ENCODE measurements at regions not wholly inside any gene's neighbourhood (a gene's known extent, or its start where the extent isn't known, plus 50 kb on each side); places are given as distances from the start of the nearest gene placed in this dataset.

DNA sequence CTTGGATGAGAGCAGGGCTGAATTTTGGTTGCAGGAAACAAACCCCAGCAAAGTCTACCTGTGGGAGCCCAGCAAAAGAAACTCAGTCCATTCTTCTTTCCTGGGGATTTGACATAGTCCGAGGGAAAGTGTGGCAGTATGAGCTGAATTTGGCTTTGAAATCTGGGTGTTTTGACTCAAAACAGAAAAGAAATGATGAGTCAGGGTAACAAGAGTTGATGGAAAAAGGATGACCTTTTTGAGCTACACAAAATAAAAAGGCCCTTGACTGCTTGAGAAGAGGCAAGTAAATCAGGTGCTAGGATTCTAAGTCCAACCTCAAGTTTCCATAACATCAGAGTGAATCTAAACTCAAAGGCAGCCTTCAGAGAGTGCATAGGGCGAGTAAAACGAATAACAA lies 163.3 kb upstream of the BMP2 start:
- Histone ChIP-seq H3K27ac (replicated peaks; ENCODE audit: low read length) (no peak overlapping the region), H2BK5ac (ENCODE audit: low read length) (no peak overlapping the region), H3K4me1 (ENCODE audit: control insufficient read depth in 2 of 2, insufficient read depth in 1 of 2, low read depth in 1 of 2, low read length in 2 of 2) (peaks cover 0 to 4% of the 10 kb centered on the region in 2 donors), H4K91ac (ENCODE audit: low read depth, low read length, poor library complexity) (no peak overlapping the region), H2BK15ac (ENCODE audit: low read length) (no peak overlapping the region), H3K4me3 (ENCODE audit: low read length in 2 of 2) (no peak overlapping the region), H2AFZ (ENCODE audit: low read length) (no peak overlapping the region), H3K9me3 (replicated peaks in 1 of 2; ENCODE audit: control insufficient read depth in 2 of 2, insufficient read depth in 1 of 2, low read depth in 1 of 2, low read length in 2 of 2) (no peaks in the 10 kb centered on the region), H2BK12ac (ENCODE audit: low read length) (no peak overlapping the region), H3K9ac (ENCODE audit: low read depth, low read length, poor library complexity) (no peak overlapping the region), H2BK120ac (ENCODE audit: low read depth, low read length) (no peak overlapping the region), H3K18ac (ENCODE audit: low read length) (no peak overlapping the region), H3K36me3 (replicated peaks in 1 of 2; ENCODE audit: control insufficient read depth in 2 of 2, insufficient read depth in 2 of 2, low read length in 2 of 2) (no peaks in the 10 kb centered on the region), H3K4me2 (ENCODE audit: insufficient read depth, low read length, poor library complexity, severe bottlenecking) (no peak overlapping the region), H3K23ac (ENCODE audit: low read depth, low read length, poor library complexity) (no peak overlapping the region), H3K14ac (ENCODE audit: low read length) (no peak overlapping the region), H3K79me1 (ENCODE audit: low read depth, low read length) (no peaks in the 10 kb centered on the region), H3K27me3 (ENCODE audit: control insufficient read depth in 3 of 3, insufficient read depth in 3 of 3, low read depth in 1 of 3, low read length in 3 of 3) (no peaks in the 10 kb centered on the region), H3K4ac (ENCODE audit: low read length) (no peak overlapping the region), H4K8ac (ENCODE audit: low read depth, low read length) (no peak overlapping the region), H2AK5ac (ENCODE audit: low read depth, low read length) (no peak overlapping the region)
- no CpG with 5 or more reads among the region's 3 CpGs for WGBS, 2 donors (ENCODE audit: extremely low coverage in 2 of 2, insufficient read length in 2 of 2, insufficient replicate concordance in 1 of 2)
- DNase-seq (ENCODE audit: low spot score) = no peak

DNA sequence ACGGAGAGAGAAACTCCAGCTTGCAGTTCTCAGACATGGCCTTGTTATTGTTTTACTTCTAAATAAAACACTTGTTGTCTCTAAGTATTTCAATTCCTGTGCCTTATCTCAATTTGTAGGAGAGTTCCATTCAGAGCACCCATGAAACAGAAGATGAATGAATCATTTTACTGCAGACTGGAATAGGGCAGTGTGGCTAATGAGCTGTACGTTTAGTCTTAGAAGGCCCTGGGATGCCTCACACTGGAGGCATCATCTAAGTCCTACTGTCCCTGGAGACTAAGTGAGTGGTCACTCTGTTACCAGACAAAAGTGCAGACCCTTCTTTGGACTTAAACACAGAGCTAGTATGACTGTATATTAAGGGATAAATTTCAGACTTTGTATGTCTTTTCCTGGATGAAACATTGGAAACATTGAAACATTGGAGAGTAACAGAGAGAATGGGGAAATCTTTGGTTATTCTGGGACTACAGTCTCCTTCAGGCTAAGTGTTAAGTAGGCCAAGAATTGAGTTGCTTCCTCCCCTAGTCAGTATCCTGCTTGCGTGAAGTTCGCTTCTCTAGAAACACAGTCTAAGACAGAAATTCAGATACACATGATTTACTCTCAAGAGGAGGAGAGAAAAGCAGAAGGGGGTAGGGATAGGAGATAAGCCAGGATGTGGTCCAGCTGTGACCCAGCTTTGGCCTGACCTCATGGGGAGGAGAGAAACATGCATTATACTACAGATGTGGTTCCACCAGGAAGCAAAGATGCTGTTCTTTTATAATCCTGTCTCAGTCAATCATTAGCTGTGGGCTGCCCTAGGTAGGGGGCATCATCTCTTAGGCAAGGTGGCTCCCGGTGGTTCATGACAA lies 167.4 kb upstream of the BMP2 start:
- H3K9me3 ChIP-seq (replicated peaks in 1 of 2; ENCODE audit: control insufficient read depth in 2 of 2, insufficient read depth in 1 of 2, low read depth in 1 of 2, low read length in 2 of 2) = no peaks in the 10 kb centered on the region
- no CpG with 5 or more reads among the region's 5 CpGs for WGBS, 2 donors (ENCODE audit: extremely low coverage in 2 of 2, insufficient read length in 2 of 2, insufficient replicate concordance in 1 of 2)
- no peaks in the 10 kb centered on the region for H3K27me3 ChIP-seq (ENCODE audit: control insufficient read depth in 3 of 3, insufficient read depth in 3 of 3, low read depth in 1 of 3, low read length in 3 of 3)

DNA sequence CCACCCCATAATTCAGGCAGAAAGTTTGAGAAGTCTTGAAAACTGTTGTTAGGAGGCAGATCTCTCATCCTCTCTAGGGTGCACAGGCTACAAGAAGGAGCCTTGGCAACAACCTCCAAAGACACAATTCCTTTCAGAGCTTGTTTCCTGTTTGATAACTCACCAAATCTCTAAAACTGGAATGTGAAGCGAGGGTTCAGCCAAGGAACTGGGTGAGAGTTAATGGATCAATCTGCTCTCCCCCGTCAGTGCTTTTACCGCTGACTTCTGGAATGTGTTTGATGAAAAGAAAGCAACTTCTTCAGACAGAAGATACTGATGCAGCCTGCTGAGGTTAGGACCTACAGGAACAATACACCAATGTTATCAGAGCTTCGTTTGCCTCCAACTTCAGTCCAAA lies 171.8 kb upstream of the BMP2 start:
- no peak overlapping the region for H3K14ac ChIP-seq (ENCODE audit: low read length)
- peak overlapping the region; percentile 8 for H3K27ac ChIP-seq (replicated peaks; ENCODE audit: low read length)
- H2AFZ ChIP-seq (ENCODE audit: low read length) = no peak overlapping the region
- H3K79me1 ChIP-seq (ENCODE audit: low read depth, low read length) = no peaks in the 10 kb centered on the region
- H3K4me3 ChIP-seq (ENCODE audit: low read length in 2 of 2) = no peak overlapping the region
- no peak overlapping the region for H2AK5ac ChIP-seq (ENCODE audit: low read depth, low read length)
- no peak overlapping the region for H2BK5ac ChIP-seq (ENCODE audit: low read length)
- H4K8ac ChIP-seq (ENCODE audit: low read depth, low read length) = no peak overlapping the region
- H3K27me3 ChIP-seq (ENCODE audit: control insufficient read depth in 3 of 3, insufficient read depth in 3 of 3, low read depth in 1 of 3, low read length in 3 of 3) = no peaks in the 10 kb centered on the region
- H2BK15ac ChIP-seq (ENCODE audit: low read length) = no peak overlapping the region
- H3K4me2 ChIP-seq (ENCODE audit: insufficient read depth, low read length, poor library complexity, severe bottlenecking) = no peak overlapping the region
- H2BK12ac ChIP-seq (ENCODE audit: low read length) = no peak overlapping the region
- no peaks in the 10 kb centered on the region for H3K9me3 ChIP-seq (replicated peaks in 1 of 2; ENCODE audit: control insufficient read depth in 2 of 2, insufficient read depth in 1 of 2, low read depth in 1 of 2, low read length in 2 of 2)
- no peak overlapping the region for H3K23ac ChIP-seq (ENCODE audit: low read depth, low read length, poor library complexity)
- no peak overlapping the region for H2BK120ac ChIP-seq (ENCODE audit: low read depth, low read length)
- no peaks in the 10 kb centered on the region for H3K36me3 ChIP-seq (replicated peaks in 1 of 2; ENCODE audit: control insufficient read depth in 2 of 2, insufficient read depth in 2 of 2, low read length in 2 of 2)
- H3K4ac ChIP-seq (ENCODE audit: low read length) = no peak overlapping the region
- H3K4me1 ChIP-seq (ENCODE audit: control insufficient read depth in 2 of 2, insufficient read depth in 1 of 2, low read depth in 1 of 2, low read length in 2 of 2) = peaks cover 0 to 13% of the 10 kb centered on the region in 2 donors
- no peak overlapping the region for H4K91ac ChIP-seq (ENCODE audit: low read depth, low read length, poor library complexity)
- no CpG with 5 or more reads among the region's 4 CpGs for WGBS, 2 donors (ENCODE audit: extremely low coverage in 2 of 2, insufficient read length in 2 of 2, insufficient replicate concordance in 1 of 2)
- H3K18ac ChIP-seq (ENCODE audit: low read length) = no peak overlapping the region
- no peak overlapping the region for H3K9ac ChIP-seq (ENCODE audit: low read depth, low read length, poor library complexity)
- DNase-seq (ENCODE audit: low spot score) = no peak

More for the DNA sequence above, 167.4 kb upstream of the BMP2 start:
- Histone ChIP-seq H2BK15ac (ENCODE audit: low read length) (no peak overlapping the region), H3K18ac (ENCODE audit: low read length) (no peak overlapping the region), H2BK12ac (ENCODE audit: low read length) (no peak overlapping the region), H3K23ac (ENCODE audit: low read depth, low read length, poor library complexity) (no peak overlapping the region), H3K36me3 (replicated peaks in 1 of 2; ENCODE audit: control insufficient read depth in 2 of 2, insufficient read depth in 2 of 2, low read length in 2 of 2) (no peaks in the 10 kb centered on the region), H3K14ac (ENCODE audit: low read length) (no peak overlapping the region), H3K4me1 (ENCODE audit: control insufficient read depth in 2 of 2, insufficient read depth in 1 of 2, low read depth in 1 of 2, low read length in 2 of 2) (peaks cover 0 to 13% of the 10 kb centered on the region in 2 donors), H3K79me1 (ENCODE audit: low read depth, low read length) (no peaks in the 10 kb centered on the region), H3K4ac (ENCODE audit: low read length) (no peak overlapping the region), H3K9ac (ENCODE audit: low read depth, low read length, poor library complexity) (no peak overlapping the region), H2AK5ac (ENCODE audit: low read depth, low read length) (no peak overlapping the region), H2AFZ (ENCODE audit: low read length) (no peak overlapping the region), H3K4me2 (ENCODE audit: insufficient read depth, low read length, poor library complexity, severe bottlenecking) (no peak overlapping the region), H2BK120ac (ENCODE audit: low read depth, low read length) (no peak overlapping the region), H3K4me3 (ENCODE audit: low read length in 2 of 2) (no peak overlapping the region), H2BK5ac (ENCODE audit: low read length) (no peak overlapping the region), H4K91ac (ENCODE audit: low read depth, low read length, poor library complexity) (no peak overlapping the region), H3K27ac (replicated peaks; ENCODE audit: low read length) (no peak overlapping the region), H4K8ac (ENCODE audit: low read depth, low read length) (no peak overlapping the region)
- no peak for DNase-seq (ENCODE audit: low spot score)

DNA sequence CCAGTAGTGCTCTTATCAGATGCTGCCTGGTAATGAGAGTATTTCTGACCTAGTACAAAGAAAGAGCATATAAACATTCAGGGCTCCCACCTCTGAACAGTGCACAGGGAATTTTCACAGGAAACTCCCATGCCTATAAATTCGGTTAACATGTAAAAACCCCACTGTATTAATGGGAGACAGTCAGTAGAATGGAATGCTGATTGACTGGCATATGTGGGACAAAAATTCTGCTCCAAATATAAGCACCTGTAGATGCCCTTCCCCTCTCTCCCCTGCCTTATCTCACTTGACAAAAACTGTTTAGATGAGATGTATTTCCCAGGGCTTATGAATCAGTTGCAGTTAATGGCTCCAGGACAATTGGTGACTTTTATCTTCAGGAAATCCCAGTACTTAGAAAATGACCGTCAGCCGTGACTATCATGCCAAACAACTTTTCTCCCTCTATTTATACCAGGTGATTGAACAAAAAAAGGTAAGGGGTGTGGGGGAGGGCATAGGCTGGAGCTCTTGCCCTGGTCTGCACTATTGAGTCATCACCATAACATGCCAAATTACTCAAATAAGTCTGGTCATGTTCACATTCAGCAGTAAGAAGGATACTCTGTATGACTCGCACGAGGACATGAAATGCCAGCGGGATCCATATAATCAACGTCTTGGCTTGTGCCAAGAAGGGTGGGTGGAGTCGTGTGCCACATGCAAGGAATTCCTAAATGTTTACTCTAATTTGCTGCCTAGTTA lies 176.4 kb upstream of the BMP2 start:
- DNase-seq (ENCODE audit: low spot score) = no peak
- Histone ChIP-seq H2BK5ac (ENCODE audit: low read length) (no peak overlapping the region), H3K14ac (ENCODE audit: low read length) (no peak overlapping the region), H3K4me3 (ENCODE audit: low read length in 2 of 2) (no peak overlapping the region), H4K91ac (ENCODE audit: low read depth, low read length, poor library complexity) (no peak overlapping the region), H3K27ac (replicated peaks; ENCODE audit: low read length) (no peak overlapping the region), H2BK12ac (ENCODE audit: low read length) (no peak overlapping the region), H3K36me3 (replicated peaks in 1 of 2; ENCODE audit: control insufficient read depth in 2 of 2, insufficient read depth in 2 of 2, low read length in 2 of 2) (no peaks in the 10 kb centered on the region), H2BK120ac (ENCODE audit: low read depth, low read length) (no peak overlapping the region), H3K79me1 (ENCODE audit: low read depth, low read length) (no peaks in the 10 kb centered on the region), H3K4me1 (ENCODE audit: control insufficient read depth in 2 of 2, insufficient read depth in 1 of 2, low read depth in 1 of 2, low read length in 2 of 2) (peaks cover 0 to 2% of the 10 kb centered on the region in 2 donors), H3K18ac (ENCODE audit: low read length) (no peak overlapping the region), H3K23ac (ENCODE audit: low read depth, low read length, poor library complexity) (no peak overlapping the region), H3K9me3 (replicated peaks in 1 of 2; ENCODE audit: control insufficient read depth in 2 of 2, insufficient read depth in 1 of 2, low read depth in 1 of 2, low read length in 2 of 2) (no peaks in the 10 kb centered on the region), H2BK15ac (ENCODE audit: low read length) (no peak overlapping the region), H4K8ac (ENCODE audit: low read depth, low read length) (no peak overlapping the region), H3K4ac (ENCODE audit: low read length) (no peak overlapping the region), H2AK5ac (ENCODE audit: low read depth, low read length) (no peak overlapping the region), H3K9ac (ENCODE audit: low read depth, low read length, poor library complexity) (no peak overlapping the region), H3K4me2 (ENCODE audit: insufficient read depth, low read length, poor library complexity, severe bottlenecking) (no peak overlapping the region), H2AFZ (ENCODE audit: low read length) (no peak overlapping the region), H3K27me3 (ENCODE audit: control insufficient read depth in 3 of 3, insufficient read depth in 3 of 3, low read depth in 1 of 3, low read length in 3 of 3) (no peaks in the 10 kb centered on the region)
- WGBS, 2 donors (ENCODE audit: extremely low coverage in 2 of 2, insufficient read length in 2 of 2, insufficient replicate concordance in 1 of 2) = no CpG with 5 or more reads among the region's 8 CpGs
